ENCODE measurements at regions not wholly inside any gene's neighbourhood (a gene's known extent, or its start where the extent isn't known, plus 50 kb on each side); places are given as distances from the start of the nearest gene placed in this dataset.

DNA sequence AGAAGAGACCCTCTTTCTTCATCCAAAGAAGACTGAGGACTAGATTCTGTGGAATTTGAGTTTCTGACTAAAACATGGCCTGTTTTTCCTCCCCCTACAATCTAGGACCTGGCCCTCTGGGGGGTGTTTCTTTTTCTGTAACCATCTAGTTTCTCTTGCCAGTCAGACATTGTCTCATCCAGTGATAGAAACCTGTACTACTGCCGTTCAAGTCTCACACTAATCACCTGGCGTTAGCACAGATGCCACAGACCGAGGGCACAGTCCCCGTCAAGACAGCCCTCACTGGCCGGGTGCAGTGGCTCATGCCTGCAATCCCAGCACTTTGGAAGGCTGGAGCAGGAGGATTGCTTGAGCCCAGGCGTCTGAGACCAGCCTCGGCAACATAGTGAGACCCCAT is 126.9 kb upstream of the NDUFV2 start:
- TF ChIP-seq, protein P1, sequence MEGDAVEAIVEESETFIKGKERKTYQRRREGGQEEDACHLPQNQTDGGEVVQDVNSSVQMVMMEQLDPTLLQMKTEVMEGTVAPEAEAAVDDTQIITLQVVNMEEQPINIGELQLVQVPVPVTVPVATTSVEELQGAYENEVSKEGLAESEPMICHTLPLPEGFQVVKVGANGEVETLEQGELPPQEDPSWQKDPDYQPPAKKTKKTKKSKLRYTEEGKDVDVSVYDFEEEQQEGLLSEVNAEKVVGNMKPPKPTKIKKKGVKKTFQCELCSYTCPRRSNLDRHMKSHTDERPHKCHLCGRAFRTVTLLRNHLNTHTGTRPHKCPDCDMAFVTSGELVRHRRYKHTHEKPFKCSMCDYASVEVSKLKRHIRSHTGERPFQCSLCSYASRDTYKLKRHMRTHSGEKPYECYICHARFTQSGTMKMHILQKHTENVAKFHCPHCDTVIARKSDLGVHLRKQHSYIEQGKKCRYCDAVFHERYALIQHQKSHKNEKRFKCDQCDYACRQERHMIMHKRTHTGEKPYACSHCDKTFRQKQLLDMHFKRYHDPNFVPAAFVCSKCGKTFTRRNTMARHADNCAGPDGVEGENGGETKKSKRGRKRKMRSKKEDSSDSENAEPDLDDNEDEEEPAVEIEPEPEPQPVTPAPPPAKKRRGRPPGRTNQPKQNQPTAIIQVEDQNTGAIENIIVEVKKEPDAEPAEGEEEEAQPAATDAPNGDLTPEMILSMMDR (IDR thresholded peaks at IDR 0.05; ENCODE audit: poor library complexity) = no peak
- TF ChIP-seq EZH2 (IDR thresholded peaks at IDR 0.05; ENCODE audit: borderline replicate concordance) = no peak
- TF ChIP-seq EZH2phosphoT487 (IDR thresholded peaks at IDR 0.05; ENCODE audit: low read depth, severe bottlenecking, unreplicated experiment) = no peak
- no peak for DNase-seq (ENCODE audit: low spot score)
- H2AFZ ChIP-seq = no peak overlapping the region
- H3K27me3 ChIP-seq = no peaks in the 10 kb centered on the region
- no peaks in the 10 kb centered on the region for H4K20me1 ChIP-seq (ENCODE audit: insufficient read depth, poor library complexity, severe bottlenecking)
- WGBS (ENCODE audit: low lambda C conversion rate, missing lambda C conversion rate) = 76% methylated on average over 7 of the region's 7 CpGs
- no peaks in the 10 kb centered on the region for H3K36me3 ChIP-seq (replicated peaks; ENCODE audit: insufficient read depth, low read depth)
- no peaks in the 10 kb centered on the region for H3K9me3 ChIP-seq (ENCODE audit: low read depth)
- H3K27ac ChIP-seq = no peak overlapping the region
- no peaks in the 10 kb centered on the region for H3K9me2 ChIP-seq (replicated peaks; ENCODE audit: insufficient read depth)
- no peaks in the 10 kb centered on the region for H3K4me1 ChIP-seq (ENCODE audit: insufficient read depth)
- H3K79me2 ChIP-seq = no peaks in the 10 kb centered on the region
- H3K4me3 ChIP-seq = no peak overlapping the region
- H3K4me2 ChIP-seq = no peak overlapping the region

DNA sequence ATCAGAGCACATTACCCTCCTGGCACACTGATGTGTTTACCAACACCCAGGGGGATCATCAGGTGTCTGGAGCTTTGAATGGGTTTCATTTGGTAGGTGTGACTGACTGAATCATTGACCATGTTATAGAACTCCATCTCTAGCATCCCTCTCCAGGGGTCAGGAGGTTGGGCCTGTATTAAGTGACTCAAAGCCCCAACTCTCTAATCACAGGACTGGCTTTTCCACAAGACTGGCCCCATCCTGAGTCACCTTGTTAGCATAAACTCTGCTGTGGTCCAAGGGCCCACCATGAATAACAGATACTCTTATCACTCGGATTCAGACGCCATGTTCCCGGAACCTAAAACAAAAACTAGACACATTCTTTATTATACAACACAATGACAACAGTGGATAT is 125.9 kb upstream of the NDUFV2 start:
- Histone ChIP-seq H3K79me2 (no peaks in the 10 kb centered on the region), H3K9me2 (replicated peaks; ENCODE audit: insufficient read depth) (no peaks in the 10 kb centered on the region), H4K20me1 (ENCODE audit: insufficient read depth, poor library complexity, severe bottlenecking) (no peaks in the 10 kb centered on the region), H3K9me3 (ENCODE audit: low read depth) (no peaks in the 10 kb centered on the region), H3K36me3 (replicated peaks; ENCODE audit: insufficient read depth, low read depth) (no peaks in the 10 kb centered on the region), H3K27me3 (no peaks in the 10 kb centered on the region), H3K4me3 (no peak overlapping the region), H2AFZ (no peak overlapping the region), H3K4me1 (ENCODE audit: insufficient read depth) (no peaks in the 10 kb centered on the region), H3K27ac (no peak overlapping the region), H3K4me2 (no peak overlapping the region)
- TF ChIP-seq EZH2phosphoT487 (IDR thresholded peaks at IDR 0.05; ENCODE audit: low read depth, severe bottlenecking, unreplicated experiment) (no peak), EZH2 (IDR thresholded peaks at IDR 0.05; ENCODE audit: borderline replicate concordance) (no peak)
- TF ChIP-seq, protein P1 (IDR thresholded peaks at IDR 0.05; ENCODE audit: poor library complexity) = no peak
- no peak for DNase-seq (ENCODE audit: low spot score)
- 87% methylated on average over 3 of the region's 3 CpGs for WGBS (ENCODE audit: low lambda C conversion rate, missing lambda C conversion rate)

DNA sequence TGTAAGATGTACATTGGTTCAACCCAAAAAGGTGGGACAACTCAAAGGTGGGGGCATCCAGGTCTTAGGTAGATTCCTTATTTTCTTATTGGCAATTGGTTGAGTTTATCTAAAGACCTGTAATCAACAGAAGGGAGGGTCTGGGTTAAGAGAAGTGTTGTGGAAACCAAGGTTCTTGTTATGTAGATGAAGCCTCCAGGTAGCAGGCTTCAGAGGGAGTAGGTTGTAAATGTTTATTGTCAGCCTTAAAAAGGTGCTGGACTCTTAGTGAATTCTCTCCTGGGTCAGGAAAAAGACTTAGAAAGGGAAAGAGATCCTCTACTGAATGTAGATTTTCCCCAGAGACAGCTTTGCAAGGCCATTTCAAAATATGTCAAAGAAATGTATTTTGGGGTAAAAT is 125.3 kb upstream of the NDUFV2 start:
- no peak for DNase-seq (ENCODE audit: low spot score)
- no peaks in the 10 kb centered on the region for H4K20me1 ChIP-seq (ENCODE audit: insufficient read depth, poor library complexity, severe bottlenecking)
- H3K79me2 ChIP-seq = no peaks in the 10 kb centered on the region
- H3K36me3 ChIP-seq (replicated peaks; ENCODE audit: insufficient read depth, low read depth) = no peaks in the 10 kb centered on the region
- no peak overlapping the region for H3K4me3 ChIP-seq
- no peak overlapping the region for H2AFZ ChIP-seq
- no peaks in the 10 kb centered on the region for H3K9me2 ChIP-seq (replicated peaks; ENCODE audit: insufficient read depth)
- H3K4me1 ChIP-seq (ENCODE audit: insufficient read depth) = no peaks in the 10 kb centered on the region
- no peak overlapping the region for H3K27ac ChIP-seq
- no peaks in the 10 kb centered on the region for H3K9me3 ChIP-seq (ENCODE audit: low read depth)
- TF ChIP-seq, protein P1 (IDR thresholded peaks at IDR 0.05; ENCODE audit: poor library complexity) = no peak
- TF ChIP-seq EZH2phosphoT487 (IDR thresholded peaks at IDR 0.05; ENCODE audit: low read depth, severe bottlenecking, unreplicated experiment) = no peak
- no peak for TF ChIP-seq EZH2 (IDR thresholded peaks at IDR 0.05; ENCODE audit: borderline replicate concordance)
- no peaks in the 10 kb centered on the region for H3K27me3 ChIP-seq
- no peak overlapping the region for H3K4me2 ChIP-seq

DNA sequence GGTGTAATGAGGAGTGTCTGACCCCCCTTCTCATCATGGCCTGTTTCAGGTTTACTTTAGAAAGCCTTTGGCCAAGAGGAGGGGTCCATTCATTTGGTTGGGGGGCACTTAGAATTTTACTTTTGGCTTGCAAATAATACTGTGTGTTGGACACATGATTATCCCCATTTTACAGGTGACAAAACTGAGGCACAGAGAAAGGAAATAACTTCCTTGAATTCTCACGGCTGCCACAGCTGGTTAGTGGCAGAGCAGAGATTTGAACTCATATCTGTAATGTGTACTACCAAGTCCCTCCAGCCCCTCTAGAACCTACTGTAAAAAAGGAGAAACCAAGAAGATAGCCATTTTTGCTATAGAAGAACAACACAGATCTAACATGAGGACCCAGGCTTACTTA is 124.8 kb upstream of the NDUFV2 start:
- Histone ChIP-seq H3K36me3 (replicated peaks; ENCODE audit: insufficient read depth, low read depth) (no peaks in the 10 kb centered on the region), H3K79me2 (no peaks in the 10 kb centered on the region), H2AFZ (no peak overlapping the region), H3K4me3 (no peak overlapping the region), H4K20me1 (ENCODE audit: insufficient read depth, poor library complexity, severe bottlenecking) (no peaks in the 10 kb centered on the region), H3K9me2 (replicated peaks; ENCODE audit: insufficient read depth) (no peaks in the 10 kb centered on the region), H3K9me3 (ENCODE audit: low read depth) (no peaks in the 10 kb centered on the region), H3K27ac (no peak overlapping the region), H3K27me3 (no peaks in the 10 kb centered on the region), H3K4me1 (ENCODE audit: insufficient read depth) (no peaks in the 10 kb centered on the region), H3K4me2 (no peak overlapping the region)
- TF ChIP-seq, protein P1 (IDR thresholded peaks at IDR 0.05; ENCODE audit: poor library complexity) = no peak
- TF ChIP-seq EZH2 (IDR thresholded peaks at IDR 0.05; ENCODE audit: borderline replicate concordance) (no peak), EZH2phosphoT487 (IDR thresholded peaks at IDR 0.05; ENCODE audit: low read depth, severe bottlenecking, unreplicated experiment) (no peak)
- DNase-seq (ENCODE audit: low spot score) = no peak
- WGBS (ENCODE audit: low lambda C conversion rate, missing lambda C conversion rate) = 89% methylated on average over 1 of the region's 1 CpG

Data from hepatocyte (in vitro differentiated cells).